HG02884 (cell line): ENCODE measurements at regions not wholly inside any gene's neighbourhood (a gene's known extent, or its start where the extent isn't known, plus 50 kb on each side); places are given as distances from the start of the nearest gene placed in this dataset.
"Not testable (repeated sequence)": the region's sequence is repeated elsewhere in the genome, so short reads cannot be mapped to it uniquely, and the experiment has no call there.

Experiments used
- ATAC-seq: cut with Tn5 transposase; IDR thresholded peaks from one replicate; pipeline ENCODE4 v1.9.1; 2021; ENCODE audit warnings: mild to moderate bottlenecking, moderate library complexity; ENCODE audit not compliant: unreplicated experiment

DNA sequence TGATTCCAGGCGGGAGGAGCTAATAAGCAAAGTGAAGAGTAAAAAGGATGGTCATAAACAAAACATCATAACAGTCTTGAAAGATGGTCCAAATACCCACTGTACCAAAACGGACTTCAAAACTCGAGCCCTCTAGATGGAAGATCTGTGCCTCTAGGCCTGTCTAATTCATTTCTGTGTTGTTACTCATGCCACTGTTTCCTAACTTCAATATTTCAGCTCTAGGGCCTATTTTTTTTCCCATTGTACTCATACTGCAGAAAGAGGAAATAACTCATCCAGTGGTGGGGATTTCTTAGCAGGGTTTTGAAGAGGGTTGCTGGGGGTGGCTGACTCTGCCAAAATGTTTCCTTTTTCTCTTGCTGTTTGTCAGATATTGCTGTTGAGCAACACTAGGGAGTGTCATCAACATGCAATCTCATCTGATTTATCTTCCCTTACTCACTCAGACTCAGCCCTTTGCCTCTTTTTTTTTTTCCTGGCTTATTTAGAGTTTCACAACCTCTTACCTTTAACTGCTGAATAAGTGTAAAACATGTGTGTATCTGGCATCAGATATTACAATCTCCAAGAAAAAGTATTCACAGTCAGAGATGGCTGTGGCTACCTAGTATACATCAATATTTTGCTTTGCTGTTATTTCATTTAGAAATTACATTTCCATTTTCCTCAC, 189.6 kb downstream of the DUSP6 start:
- peak; percentile 48 for ATAC-seq

DNA sequence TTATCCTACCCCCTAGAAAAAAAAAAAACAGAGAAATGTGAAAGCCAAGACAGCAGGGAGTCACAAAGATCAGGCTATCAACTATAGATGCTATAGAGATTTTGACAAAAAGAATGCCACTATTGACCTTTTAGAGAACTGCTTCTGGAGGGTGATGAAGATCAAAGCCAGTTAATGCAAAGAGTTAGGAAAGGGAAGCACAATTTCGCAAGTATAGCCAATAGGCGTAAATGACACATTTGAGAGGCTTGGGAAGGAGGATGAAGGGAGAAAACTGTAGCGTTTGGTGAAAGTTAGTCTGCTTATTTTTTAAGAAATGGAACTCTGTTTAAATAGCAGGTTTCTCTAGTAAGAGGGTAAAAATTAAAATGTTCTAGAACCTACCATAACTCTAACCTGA, 190.7 kb downstream of the DUSP6 start:
- no peak for ATAC-seq

DNA sequence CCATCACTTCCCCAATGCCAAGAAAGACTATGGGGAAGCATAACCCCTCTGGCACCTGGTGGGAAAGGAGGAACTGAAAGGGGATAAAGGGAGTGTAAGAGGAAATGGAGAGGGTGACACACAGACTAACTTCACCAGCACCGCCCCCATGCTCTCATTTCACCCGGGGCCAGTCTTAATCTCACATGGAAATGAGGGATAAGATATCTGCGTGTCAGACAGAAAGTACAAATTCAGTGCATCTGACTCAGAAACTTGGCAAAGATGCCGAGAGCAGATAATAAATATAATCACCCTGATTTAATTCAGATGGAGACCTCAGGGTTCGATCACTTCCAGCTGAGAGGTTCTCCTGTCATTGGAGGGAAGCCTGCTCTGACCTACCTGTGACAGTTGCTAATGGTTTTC, 191.6 kb downstream of the DUSP6 start:
- ATAC-seq: no peak

DNA sequence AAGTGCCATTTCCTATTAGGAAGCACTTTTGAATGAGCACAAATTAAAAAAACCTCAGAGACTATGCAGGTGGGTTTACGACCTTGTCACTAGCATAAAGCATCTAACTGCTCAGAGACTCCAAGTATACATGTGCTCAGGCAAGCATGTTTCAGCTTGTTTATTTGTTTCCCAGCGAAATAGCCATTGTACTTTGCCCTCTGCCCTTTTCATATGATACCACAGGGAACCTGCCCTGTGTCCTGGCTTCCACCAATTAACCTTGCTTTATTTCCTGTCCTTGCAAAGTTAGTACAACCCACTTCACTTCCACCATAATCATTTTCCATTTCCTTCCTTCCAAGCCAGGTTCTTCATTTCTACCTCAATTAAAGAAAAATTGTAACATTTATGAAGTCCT, 194.9 kb downstream of the DUSP6 start:
- ATAC-seq: no peak

DNA sequence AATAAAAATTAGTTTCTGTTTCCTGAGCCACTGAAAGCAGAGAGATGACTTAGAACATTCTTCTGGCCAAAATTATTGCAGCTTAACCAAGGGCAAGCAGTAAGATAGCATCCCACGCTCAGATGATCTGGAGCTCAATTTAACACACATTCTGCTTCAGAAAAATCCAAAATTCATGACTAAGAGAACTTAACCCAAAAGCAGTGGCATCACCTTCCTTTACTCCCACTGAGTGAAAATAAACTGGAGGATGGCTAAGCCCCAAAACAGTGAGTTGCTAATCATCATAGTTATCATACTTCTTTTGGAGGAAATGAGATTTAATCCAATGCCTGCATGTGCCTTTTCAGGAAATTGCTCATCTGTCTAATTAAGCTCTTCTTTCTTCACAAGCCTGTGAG, 195.4 kb downstream of the DUSP6 start:
- no peak for ATAC-seq

DNA sequence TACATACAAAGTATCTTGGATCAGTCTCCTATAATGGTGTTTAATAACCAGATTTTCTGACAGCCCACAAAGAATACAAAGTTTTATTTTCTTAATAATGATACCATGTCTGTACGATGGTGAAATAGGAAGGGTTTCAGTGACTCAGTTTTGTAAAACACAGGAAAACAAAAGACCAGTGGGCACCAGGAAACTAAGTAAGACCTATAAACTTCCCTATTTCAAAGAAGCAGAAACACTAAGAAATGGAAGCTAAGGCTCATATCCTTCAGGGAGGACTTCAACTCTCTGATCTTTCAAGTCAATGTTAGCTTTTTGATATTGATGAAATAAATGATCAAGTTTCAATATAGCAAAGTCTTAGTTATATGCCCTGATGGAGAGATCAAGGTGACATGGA, 196.0 kb downstream of the DUSP6 start:
- ATAC-seq: no peak

DNA sequence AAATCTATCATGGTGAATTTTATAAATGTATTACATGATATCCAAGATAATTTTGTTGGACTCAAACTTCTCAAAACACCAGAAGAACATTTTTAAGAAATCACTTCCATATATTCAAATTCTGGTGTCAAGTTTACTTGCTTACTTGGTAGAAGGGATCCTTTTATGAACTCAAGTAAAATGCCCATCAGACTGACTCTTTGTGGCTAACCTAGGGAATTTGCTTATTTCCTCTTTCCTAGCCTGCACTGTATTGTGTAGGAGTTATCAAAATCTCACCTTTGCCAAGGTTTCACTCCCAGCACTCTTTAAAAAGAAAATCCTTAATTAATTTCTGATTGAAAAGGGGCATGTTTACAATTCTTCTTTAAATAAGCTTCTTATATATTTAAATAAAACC, 196.5 kb downstream of the DUSP6 start:
- ATAC-seq: no peak

DNA sequence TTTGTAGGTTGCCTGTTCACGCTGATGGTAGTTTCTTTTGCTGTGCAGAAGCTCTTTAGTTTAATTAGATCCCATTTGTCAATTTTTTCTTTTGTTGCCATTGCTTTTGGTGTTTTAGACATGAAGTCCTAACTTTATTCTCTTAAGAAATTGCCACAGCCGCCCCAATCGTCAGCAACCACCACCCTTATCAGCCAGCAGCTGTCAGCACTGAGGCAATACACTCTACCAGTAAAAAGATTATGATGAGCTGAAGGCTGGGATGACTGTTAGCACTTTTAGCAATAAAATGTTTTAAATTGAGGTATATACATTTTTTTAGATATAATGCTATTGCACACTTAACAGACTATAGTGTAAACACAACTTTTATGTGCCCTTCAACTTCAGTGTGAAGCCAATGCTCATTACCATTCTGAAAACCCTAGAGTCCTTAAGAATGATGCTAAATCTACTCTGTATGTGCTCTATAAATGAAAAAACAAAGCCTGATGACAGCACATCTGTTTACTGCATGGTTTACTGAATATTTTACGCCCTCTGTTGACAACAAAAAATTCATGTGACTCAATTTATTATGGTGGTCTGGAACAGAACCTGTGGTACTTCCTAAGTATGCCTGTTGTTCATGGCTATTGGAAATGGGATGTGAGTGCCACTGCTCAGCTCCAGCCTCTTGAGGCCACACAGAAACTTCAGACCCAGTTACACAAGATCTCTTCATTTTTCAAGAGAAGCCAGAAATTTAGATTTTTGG, 197.4 kb downstream of the DUSP6 start:
- no peak for ATAC-seq

DNA sequence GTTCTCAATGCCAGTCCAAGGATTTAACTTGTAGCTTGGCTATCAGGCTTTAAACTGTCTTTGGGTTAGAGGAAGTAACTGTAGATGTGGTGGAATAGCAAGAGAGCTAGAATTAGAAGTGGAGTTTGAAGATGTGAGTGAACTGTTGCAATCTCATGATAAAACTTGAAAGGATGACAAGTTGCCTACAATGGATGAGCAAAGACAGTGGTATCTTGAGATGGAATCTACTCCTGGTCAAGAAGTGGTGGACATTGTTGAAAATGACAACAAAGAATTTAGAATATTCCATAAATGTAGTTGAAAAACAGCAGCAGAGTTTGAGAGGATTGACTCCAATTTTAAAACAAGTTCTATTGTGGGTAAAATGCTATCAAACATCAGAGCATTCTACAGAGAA, 199.0 kb downstream of the DUSP6 start:
- ATAC-seq: no peak

DNA sequence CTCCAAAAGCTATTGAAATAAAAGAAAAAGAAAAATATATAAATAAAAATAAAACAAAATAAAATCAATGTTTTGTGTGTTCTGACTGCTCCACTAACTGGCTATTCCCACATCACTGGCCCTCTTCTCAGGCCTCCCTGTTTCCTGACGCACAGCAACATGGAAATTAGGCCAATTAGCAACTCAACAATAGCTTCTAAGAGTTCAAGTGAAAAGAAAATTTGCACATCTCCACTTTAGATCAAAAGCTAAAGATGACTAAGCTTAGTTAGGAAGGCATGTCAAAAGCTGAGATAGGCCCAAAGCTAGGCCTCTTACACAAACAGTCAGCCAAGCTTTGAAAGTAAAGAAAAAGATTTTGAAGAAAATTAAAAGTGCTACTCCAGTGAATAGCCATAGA, 200.8 kb downstream of the DUSP6 start:
- ATAC-seq: no peak

DNA sequence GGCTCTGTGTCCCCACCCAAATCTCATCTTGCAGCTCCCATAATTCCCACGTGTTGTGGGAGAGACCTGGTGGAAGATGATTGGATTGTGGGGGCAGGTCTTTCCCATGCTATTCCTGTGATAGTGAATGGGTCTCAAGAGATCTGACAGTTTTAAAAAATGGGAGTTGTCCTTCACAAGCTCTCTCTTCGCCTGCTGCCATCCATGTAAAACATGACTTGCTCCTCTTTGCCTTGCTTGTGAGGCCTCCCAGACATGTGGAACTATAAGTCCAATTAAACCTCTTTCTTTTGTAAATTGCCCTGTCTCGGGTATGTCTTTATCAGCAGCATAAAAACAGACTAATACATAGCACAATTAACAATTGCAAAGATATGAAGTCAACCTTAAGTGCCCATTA, 201.5 kb downstream of the DUSP6 start:
- not testable (repeated sequence) for ATAC-seq

DNA sequence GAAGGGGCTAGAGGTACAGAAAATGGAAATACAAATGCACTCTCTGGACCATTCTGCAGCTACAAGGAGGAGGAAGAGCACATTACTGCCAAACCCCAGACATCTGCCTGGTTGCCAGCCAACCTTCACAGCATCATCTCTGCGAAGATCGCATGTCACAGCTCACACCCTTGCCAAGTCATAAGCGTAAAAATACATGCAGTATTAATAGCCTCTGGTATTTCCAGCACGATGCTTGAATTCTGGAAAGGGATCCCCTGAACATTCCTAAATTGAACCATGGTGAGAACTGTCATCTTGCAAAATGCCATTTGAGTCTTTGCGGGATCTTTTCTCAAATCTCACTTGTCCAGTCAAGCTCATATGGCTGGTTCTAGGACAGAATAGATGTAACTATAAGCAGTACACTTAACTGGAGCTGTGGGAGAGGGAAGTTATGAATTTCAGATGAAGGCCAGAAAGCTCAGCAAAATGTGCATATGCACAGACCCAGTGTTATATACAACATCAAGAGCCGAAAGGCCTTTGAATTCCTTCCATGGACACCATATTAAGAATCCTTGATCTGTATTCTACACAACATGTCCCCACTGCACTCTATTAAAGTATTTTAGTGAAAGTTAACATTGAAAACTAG, 211.6 kb downstream of the DUSP6 start:
- no peak for ATAC-seq

DNA sequence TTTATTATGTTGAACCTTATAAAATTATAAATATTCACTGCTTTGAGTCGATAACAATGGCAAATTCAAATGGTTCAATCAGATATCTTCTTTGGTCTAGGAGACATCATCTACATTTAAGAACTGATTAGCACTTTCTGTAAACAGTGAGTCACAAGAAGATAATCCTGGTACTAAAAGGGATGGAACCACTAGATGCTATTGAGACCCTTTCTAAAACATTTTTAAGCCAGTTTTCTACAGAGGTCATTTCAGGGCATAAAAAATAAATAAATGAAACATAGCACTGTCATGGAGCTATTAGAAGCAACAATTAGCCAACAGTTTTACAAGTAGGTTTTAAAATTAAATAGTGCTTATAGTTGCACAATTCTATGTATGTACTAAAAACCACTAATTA, 212.2 kb downstream of the DUSP6 start:
- no peak for ATAC-seq

DNA sequence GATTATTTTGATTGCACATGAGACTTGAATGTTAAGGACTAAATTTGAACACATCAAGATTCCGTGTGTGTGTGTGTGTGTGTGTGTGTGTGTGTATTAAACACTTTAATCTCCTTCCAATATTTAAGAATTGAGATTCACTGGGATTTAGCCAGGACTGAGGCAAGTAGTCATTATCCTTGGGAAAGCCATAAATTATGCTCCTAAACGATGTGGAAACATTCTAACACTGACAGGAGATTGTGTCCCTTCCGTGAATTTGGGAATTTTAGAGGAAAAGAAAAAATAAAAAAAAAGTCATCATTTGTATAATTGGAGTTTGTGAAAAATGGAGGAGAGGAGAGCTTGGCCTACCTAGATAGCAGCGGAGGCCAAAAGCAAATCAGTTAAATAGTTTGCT, 212.9 kb downstream of the DUSP6 start:
- no peak for ATAC-seq

DNA sequence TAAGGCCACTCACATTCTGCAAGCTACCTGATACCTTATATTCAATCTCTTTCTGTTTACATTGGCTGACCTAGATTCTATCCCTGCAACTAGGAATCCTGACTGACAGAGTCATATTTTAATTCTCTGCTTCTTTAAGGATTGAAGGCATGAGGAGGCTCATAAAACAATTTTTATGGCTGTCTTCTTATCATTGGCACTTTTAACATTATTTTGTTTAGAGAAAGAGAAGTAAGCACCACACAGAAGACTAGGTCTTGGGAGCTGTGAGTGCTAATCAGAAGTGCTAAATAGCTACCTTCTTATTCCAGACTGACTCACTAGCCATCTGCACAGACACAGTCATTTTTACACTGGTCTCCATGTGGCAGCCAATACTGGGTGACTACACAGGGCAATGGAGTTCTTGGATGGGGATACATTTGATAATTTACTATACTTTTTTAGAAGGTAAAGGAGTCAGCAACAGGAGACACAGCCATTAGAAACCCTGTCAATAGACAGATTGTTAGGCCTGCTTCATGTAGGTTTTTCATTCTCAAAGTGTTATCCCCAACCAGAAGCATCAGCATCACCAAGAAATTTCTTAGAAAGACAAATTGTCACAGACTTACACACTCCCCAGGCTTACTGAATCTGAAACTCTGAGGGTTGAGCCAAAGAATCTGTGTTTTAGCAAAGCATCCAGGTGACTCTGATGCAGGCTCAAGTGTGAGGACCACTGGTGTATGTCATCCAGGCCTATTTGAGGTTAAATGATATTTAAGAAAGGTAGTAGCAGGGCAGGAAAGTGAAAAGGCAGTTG, 214.1 kb downstream of the DUSP6 start:
- no peak for ATAC-seq

DNA sequence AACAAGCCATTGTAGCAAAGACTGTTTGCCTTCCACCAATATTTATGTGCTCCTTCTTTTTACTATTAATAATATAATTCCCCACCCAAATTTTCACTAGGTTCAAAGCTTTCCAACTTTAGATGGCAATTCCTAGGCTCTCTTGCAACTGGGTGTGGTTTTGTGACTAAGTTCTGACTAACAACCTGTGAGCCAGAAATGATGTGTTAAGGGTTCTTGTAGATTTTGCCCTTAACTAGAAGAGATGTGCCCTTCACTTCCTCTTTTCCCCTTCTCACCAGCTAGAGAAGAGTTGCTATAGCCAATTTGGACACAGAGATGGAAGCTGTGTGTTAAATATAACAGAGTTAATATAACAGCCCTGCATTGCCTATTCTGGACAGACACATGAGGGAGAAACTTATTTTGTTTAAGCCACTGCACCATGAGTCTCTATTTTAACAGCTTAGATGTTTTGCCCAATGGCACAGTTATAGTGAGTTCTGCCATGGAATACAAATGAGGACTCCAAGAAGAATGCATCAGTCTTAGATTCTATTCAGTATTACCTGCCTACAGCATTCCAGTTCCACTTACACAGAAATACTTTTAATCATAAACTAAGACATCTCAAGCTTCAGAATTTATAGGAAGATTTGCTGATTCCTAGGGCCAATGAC, 216.2 kb downstream of the DUSP6 start:
- peak; percentile 56 for ATAC-seq

DNA sequence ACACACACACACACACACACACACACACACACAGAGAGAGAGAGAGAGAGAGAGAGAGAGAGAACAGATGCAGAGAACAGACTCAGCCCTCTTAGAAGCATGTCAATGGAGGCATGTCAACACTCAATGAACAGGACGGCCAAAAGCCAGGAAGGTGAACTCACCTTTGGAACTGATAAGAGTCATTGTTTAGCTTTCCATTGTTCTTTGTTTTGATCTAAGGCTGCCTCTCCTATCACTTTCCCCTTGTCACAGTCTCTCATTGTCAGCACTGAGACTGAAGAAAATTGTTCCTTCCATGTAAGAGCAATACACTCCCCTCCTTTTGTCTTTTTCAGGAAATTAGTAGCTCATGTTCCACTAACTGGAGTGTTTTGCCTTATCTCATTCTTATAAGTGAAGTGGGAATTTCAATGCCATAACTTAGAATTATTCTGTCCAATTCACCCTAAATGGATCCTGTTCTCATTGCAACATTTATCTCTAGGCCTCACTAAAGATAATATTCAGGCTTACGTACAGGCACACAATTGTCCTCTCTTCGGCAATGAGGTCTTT, 218.0 kb downstream of the DUSP6 start:
- no peak for ATAC-seq

DNA sequence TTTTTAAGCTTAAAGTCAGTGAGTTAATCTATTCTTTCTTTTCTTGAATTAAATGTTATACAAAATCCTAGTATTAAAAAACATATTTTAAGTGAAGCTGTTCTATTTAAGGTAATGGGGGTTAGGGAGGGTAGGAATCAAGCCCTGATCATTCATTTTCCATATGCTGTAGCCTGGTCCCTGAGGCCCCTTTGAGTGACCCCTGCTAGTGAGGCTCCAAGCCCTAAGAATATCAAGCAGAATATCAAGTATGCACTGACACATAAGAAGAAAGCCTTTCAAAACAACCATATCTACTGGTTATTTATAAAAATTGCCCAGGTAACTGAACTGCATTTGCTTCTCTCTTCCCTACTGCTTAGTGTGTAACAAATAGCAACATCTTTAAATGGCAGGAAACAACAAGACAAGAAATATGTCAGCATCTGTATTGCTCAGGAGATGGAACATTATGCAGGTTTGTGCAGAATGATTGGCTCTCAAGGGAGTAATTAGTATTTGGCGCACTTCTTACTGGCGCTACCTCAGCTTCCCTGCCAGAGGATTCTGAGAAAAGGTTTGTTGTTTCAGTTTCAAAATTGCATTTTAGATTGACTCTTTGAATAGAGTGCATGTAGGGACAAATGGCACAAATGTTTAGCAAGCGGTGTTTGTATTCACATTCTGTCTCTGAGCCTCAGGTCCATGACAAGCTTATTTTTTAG, 223.0 kb downstream of the DUSP6 start:
- no peak for ATAC-seq

DNA sequence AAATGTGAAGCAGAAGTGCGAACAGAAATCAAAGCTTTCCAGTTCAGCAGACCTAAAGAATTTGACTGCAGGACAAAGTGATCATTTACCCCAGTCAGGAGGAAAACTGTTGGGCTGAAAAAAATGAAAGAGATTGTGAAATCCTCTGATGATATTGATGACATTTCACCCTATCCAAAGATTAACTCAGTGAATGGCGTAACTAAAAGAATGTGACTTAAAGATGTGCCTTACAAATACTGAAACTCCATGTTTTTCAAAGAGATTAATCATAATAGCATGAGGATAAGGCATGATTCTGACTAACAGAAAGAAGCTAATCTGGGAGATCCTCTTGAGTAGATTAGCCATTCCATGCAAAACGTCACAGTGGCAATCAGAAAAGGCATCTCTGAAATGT, 225.6 kb downstream of the DUSP6 start:
- ATAC-seq: no peak

DNA sequence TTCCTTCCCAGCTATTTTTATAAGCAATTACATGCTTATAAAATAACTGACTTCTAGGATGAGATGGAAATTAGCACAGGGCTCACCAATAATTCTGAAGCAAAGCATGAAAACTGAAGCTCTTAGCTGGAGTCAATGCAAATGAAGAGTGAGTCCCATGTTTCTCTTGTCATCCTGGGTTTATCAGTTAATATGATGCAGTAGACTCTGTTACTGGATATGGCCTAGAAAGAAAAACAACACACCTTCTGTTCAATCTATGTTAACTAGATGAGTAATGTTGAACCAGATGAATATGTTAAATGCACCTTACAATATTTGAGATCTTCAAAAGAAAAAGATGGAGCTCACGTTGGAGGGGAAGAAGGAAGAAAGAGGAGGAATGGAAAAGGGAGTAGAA, 229.4 kb downstream of the DUSP6 start:
- ATAC-seq: no peak
